HT-29 (cell line): ENCODE measurements at regions not wholly inside any gene's neighbourhood (a gene's known extent, or its start where the extent isn't known, plus 50 kb on each side); places are given as distances from the start of the nearest gene placed in this dataset.

Source experiments
- DNase-seq: peaks from one replicate; pipeline ENCODE4 v3.0.0-alpha.2; 2015; ENCODE audit warnings: low spot score

DNA sequence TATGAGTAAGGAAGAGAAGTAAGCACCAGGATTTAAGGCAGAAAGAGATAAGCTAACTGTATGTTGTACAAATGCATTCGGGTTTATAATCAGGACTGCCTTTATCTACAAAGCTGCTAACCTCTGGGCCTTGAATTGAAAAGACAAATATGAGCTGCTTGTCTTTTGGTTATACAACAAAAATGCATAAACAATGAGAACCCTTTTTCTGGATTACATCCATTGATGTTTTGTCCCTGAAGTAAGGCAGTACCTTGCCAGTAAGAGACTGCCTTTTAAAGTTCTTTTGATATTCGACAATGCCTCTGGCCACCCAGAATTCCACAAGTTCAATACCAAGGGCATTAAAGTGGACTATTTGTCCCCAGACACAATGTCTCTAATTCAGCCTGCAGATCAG is 280.7 kb downstream of the ZNF621 start:
- no peak for DNase-seq

DNA sequence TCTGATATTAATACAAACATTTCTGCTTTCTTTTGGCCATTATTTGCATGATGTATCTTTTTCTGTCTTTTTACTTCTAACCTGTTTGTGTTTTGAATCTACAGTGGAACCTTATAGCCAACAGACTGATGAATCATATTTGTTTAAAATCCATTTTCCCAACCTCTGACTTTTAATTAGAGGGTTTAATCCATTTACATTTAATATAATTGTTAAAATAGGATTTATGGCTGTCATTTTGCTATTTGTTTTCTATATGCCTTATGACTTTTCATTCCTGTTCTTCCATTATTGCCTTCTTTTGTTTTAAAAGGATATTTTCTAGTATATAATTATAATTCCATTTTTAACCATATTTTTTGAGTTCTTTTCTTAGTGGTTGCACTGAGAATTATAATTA is 286.1 kb downstream of the ZNF621 start:
- no peak for DNase-seq

DNA sequence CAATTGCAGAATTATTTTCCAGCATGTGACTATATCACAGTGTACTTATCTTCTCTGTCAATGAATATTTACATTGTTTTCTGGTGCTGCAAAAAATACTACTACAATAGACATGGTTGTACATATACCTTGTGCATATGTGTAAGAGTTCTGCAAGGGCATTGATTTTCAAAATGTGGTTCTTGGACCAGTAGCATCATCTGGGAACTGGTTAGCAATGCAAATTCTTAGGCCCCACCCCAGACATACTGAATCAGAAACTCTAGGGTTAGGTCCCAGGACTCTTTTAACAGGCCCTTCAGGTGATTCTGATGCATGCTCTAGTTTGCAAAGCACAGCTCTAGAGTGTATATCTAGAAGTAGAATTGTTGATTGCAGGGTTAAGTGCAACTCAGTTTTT is 292.3 kb downstream of the ZNF621 start:
- no peak for DNase-seq

DNA sequence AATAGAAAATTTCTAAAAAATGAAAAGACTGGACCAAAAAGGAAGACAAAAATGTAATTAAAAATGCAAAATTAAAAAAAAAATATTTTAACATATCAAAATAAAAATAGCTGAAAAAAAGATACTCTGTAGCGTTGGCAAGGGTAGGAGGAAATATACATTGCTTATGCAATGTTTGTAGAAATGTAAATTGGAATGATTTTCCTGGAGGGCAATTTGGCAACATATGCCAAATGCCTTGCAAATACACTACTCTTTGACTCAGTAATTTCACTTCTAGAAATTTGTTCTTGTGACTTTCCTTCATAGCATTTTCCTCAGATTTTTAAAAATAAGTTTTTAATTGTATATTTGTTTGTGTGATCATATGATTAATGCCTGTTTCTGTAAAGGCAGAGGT is 296.6 kb downstream of the ZNF621 start:
- no peak for DNase-seq

DNA sequence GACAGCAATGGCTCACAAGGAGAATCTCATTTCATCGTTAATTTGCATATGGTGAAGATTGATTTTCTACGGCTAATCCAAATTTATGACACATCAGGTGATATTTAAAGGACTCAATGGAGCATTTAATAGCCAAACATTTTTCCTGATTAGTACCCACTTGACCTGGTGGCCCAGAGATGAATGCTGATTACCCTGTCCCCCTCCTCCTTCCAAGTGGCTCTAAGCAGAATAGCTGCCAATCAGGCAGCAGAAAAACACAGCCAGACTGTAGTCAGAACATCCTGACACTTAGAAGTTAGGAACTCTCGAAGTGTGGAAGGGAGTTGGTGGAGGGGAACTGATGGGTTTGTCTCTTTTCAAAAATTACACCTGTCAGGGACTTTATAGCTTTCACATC is 302.5 kb downstream of the ZNF621 start:
- no peak for DNase-seq

DNA sequence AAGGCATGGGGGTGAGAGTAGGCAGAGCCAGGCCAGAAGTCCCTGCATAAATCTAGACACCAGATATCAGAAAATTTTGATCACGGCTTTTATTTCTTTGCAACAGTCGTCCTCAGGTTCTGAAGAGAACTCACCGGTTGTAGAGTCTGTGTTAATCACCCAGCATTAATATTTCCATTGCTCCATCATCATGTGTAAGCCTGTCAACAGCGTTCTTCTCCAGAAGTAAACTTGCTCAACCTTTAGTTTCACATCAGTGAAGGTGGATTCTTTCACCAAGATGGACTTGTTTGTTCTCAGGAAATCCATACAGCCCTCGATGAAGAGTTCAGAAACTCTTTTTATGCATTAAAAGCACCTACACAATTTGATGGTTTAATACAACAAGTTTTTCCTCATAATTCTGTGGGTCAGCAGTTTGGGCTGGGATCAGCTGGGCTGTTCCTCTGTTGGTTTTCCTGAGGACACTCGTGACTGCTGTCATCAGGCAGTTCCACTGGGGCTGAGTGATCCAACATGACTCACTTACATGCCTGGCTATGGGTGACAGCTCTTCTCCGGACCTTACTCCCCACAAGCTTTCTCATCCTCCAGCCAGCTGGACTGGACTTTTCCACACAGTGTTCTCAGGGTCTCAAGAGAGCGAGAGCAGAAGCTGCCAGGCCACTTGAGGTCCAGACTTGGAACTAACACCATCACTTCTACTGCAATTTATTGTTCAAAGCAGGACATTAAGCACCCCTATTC is 303.4 kb downstream of the ZNF621 start:
- no peak for DNase-seq

DNA sequence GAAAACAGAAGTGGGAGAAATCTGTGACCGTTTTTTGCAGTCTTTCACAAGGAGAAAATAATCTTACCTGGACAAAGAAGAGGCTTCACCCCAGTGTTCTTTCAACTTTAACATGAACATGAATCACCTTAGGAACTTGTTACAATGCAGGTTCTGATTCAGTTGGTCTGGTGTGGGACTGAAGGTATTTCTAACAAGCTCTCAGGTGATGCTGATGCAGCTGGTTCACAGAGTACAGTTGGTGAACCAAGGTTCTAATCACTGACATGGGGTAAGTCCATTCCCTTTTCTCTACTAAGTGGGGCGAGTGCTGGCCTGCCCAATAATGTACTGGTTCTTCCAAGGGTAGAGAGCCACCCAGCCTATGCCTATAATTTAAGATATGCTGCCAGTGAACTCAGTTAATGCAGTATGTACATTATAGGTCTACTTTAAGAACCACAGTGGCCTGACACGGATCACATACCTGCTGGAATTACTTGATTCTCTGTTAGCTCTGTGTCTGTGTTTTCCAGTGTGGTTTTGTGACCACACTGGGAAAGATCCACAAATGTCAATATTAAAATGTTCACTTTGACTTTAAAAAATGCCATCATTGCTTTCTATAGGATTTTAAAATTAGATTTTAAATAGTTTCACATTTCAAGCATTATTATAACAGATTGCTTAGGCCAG is 304.1 kb downstream of the ZNF621 start:
- no peak for DNase-seq

DNA sequence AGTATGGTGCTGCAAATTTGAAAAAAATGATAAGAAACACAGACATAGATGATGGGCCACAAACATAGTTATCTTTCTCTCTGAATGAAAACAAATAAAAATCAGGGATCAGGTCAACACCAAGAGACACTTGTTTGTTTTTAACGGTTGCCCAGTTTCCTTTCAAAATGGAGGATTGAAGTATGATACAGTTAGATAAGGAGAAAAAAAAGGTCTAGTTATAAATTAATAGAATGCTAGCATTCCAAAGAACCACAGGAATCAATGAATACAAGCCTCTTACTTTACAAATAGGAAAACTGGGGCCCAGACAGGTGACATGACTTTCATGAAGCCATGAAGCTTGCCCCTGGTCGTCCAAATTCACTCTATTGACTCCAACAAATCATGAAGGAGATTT is 305.1 kb downstream of the ZNF621 start:
- DNase-seq: peak; percentile 2

DNA sequence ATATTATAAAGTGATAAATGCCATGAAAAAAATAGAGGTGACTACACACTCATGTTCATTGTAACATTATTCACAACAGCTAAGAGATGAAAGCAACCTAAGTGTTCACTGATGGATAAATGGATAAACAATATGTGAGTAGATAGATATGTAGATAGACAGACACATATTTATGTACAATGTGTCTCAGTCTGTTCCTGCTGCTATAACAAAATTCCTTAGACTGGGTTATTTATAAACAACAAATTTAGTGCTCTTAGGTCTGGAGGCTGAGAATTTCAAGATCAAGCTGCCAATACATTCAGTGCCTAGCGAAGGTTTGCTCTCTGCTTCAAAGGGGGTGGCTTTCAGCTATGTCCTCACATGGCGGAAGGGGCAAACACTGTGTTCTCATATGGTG is 312.5 kb downstream of the ZNF621 start:
- no peak for DNase-seq

DNA sequence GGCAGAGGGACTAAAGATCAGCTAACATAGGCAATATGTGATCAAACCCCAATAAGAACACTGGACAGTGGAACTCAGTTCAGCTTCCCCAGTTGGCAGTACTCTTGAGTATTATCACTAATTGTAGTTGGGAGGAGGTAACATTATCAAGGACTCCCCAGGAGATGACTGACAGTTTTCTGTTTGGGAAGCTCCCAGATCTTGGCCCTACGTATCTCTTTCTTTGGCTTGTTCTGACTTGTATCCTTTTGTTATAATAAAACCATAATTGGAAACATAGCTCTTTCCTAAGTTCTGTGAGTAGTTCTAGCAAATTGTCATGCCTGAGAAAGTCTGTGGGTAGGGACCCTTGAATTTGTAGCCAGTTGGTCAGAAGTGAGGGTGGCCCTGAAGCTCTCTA is 316.4 kb downstream of the ZNF621 start:
- DNase-seq: no peak

DNA sequence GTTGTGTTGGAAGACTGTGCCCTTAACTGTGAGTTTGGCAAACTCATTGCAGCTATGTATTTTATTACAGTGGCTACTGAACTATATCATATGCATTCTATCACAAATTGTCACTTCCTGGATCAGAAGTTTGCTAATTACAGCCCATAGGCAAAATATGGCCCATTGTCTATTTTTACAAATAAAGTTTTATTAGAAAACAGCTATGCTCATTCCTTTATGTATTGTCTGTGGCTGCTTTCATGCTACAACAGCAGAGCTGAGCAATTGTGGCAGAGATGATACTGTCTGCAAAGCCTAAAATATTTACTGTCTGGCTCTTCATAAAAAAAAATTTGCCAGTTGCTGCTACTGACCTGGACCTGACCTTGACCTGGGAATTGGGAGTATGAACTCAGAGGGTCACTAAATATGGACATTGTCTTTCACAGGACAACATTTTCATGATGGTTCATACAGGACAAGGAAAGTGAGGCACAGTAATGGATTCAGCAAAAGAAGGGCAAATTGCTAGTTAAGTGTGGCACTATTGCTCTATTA is 316.9 kb downstream of the ZNF621 start:
- DNase-seq: no peak

DNA sequence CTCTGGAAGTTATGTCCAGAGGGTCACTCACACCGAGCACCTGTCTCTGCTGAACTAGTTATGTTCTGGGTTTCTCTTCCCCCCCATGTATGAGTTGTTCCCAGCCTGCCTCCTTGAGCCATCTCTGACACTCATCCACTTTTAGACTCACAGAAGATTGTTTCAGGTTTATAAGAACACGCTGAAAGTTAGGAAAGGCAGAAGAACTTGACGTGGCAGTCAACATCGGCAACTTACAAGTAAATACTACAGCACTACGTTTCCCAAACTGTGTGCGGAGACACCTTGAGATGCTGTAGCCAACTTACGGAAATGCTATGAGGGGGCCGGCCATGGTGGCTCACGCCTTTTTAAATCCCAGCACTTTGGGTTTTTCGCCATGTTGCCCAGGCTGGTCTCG is 318.0 kb downstream of the ZNF621 start:
- DNase-seq: no peak

DNA sequence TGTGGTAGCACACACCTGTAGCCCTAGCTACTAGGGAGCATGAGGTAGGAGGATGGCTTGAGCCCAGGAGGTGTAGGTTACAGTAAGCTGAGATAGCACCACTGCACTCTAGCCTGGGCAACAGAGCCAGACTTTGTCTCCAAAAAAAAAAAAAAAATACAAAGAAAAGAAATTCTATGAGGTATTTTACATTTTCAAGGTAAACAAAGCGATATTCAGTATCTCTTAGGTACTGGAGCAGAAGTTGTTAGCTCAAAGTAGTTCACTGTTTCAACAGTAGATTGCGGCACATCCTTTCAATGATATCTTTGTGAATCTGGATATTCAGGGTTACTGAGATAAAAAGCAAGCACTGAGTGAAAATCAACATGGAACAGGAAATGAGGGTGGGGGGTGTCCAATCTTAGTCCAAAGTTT is 318.5 kb downstream of the ZNF621 start:
- DNase-seq: no peak

DNA sequence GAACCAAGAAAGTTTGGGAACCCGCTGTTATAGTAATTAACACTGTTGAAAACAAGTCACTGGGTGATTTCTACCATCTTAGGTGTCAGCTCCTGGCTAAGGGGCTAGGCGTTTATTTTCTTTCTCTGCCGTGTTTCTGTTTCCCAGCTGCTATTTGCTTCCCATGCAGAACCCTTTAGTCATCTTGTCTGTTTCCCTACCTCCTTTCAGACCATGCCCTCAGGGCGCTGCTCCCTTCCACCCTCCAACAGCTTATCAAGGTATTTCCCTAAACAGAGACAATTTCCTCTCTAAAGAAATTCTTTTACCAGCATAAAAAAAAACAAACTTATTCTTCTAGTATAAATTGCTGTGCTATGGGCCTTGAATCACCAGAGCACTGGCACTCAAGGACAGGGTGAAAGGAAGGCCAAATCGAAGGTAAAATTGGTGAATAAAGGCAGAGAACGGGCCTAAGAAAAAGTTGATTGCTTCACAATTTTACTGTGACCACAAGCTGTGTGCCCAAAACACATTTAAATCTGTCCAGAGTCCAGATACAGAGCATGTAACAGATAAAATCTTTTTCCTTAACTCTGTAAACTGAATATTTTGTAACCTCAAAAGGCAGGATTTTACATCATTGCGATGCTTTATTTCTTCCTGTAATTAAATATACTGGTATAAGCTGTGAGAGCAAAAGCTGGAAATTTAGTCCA is 319.2 kb downstream of the ZNF621 start:
- DNase-seq: no peak

DNA sequence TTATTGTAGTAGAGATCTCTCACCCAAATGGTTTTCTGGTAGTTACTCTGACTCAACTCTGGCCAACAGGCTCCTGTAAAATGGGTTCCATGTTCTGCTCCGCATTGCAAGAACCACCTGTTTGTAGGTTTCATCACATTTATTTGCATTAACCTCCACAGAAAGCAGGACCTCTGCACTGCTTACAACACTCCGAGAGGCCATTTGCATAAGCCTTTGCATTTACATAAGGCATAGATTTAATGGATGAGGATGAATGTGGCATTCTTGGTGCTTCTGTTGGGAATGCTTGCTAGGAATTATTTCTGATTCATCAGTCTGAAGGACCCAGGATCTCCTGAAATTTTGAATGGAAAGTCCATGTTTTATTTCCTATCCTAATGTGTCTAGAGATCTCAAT is 320.1 kb downstream of the ZNF621 start:
- no peak for DNase-seq

DNA sequence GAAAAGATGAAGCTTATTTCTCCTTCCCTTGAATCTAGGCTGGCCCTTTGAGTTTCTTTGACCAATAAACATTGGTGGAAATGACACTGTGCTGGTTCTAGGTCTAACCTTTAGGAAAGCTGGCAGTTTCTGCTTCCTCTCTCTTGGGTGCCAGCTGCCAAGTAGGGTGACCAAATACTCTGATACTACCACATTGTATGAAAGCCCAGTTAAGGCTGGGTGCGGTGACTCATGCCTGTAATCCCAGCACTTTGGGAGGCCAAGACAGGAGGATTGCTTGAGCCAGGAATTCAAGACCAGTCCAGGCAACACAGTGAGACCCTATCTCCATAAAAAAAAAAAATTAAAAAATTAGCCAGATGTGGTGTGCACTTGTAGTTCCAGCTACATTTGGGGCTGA is 320.7 kb downstream of the ZNF621 start:
- no peak for DNase-seq

DNA sequence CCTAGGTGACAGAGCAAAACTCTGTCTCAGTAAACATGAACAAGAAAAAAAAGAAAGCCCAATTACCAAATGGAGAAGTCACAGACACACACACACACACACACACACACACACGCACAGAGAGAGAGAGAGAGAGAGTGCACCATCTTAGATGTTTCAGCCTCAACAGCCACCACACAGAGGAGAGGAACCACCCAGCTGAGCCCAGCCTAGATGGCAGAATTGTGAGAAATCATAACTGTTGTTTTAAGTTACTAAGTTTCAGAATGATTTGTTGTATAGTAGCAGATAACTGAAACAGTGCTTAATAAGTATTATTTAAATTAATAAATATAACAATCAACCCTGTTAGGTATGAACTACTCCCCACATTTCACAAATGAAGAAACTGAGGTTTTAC is 321.2 kb downstream of the ZNF621 start:
- DNase-seq: no peak

DNA sequence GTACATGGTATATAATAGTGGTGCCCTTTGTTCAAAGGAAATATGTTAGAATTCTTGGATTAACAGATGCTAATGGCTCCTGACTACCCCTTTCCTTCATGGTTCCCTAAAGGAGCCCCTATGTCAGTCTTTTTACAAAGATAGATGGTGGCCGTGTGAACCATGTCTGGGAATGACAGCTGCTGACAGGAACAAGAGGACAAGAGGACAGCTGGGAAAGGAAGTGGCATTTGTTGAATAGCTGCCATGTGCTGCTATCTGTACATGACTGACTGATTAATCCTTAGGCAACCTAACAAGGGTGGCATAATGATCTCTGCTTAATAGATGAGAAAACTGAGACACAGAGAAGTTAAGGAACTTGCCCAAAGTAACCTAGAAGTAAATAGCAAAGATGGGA is 321.7 kb downstream of the ZNF621 start:
- no peak for DNase-seq

DNA sequence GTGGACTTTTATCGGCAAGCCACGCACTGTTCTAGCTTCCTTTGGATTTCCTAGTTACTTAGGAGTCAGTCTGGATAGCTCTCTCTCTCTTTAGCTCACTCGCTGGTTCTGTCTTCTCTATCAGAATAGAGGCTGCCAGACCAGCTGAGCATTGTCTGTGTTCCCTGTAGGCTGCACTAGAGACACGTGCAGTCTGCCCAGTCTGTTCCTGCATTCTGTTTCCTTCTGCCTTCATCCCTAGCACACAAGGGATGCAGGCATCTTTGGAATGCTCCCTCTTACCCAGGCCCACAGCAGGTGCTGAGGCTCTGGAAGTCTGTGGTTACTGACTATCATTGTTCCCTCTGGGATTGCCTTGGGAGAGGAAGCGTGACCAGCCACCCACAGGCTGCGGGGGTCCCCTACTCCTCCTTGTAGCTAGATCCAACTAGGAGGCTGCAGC is 322.8 kb downstream of the ZNF621 start:
- DNase-seq: no peak

DNA sequence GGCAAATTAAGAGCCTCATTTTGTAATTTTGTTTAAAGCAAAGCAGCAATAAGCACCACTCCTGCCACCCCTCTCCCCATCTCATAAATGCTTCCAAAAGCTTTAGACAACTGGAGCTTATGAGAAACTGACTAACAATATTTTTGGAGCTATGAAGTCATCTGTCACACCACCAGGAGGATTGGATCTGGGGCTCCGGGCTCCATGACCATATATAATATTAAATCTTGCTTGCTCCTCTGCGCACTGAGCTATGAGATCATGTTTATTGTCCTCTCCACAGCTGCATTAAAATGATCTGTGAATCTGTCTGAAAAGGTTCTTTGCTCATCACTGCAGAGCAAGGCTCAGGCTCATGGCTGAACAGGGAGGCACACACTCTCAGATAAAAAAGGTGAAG is 323.7 kb downstream of the ZNF621 start:
- DNase-seq: no peak

DNA sequence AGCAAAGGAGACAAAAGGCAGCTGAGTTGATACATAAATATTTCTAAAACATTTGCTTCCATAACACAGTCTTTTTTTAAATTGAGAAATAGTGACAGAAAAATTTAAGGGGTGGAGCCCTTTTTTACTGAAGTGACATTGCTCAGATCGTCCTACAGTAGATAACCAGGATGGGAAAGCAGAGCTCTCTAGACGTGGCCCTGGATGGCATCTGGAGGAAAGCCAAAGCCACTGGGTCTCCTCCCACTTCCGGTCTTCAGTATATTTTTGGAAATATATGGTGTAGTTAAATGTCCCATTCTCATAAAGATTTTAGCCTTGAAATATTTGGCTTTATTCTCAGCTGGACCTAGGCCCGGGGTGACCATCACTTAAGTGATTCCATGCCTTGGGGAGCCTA is 326.1 kb downstream of the ZNF621 start:
- DNase-seq: no peak

DNA sequence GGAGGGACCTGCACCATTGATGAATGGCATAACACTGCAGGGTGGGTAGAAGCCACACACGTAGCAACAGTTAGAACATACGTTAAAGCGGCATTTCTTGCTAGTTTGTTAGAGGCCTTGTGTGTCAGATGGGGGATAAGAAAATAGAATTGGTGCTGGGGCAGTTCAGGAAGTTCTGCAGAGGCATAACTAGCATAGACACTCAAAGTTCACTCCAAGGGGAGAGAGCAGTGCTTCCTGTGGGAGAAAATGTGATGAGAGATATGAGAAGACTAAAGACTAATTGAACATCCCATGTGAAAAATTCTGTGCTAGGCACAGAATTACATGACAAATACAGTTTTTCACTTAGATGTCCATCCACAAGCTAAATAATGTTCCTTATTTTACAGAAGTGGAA is 327.1 kb downstream of the ZNF621 start:
- DNase-seq: no peak

DNA sequence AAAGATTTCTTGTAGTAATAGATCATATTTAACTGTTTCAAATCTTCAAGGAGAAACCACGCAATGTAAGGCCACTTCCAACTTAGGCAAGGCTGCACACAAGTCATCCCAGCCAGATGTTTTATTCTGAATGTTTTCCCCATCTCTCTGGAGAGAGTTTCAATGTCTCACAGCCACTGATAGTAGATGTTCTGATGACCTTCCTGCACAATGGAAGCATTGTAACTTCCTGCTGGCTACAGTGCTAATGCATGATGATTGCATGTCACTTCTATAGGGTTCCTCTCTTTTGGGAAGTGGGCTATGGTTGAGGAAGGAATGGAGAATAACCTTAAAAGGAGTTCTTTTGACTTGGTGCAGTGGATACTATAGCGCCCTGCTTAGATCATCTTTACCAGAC is 328.0 kb downstream of the ZNF621 start:
- DNase-seq: no peak
